GM19043 (cell line): ENCODE measurements at regions not wholly inside any gene's neighbourhood (a gene's known extent, or its start where the extent isn't known, plus 50 kb on each side); places are given as distances from the start of the nearest gene placed in this dataset.

Experiments used
- ATAC-seq: cut with Tn5 transposase; IDR thresholded peaks from one replicate; pipeline ENCODE4 v1.9.1; 2021; ENCODE audit warnings: low read depth; ENCODE audit not compliant: unreplicated experiment

- no peak for ATAC-seq
These were observed 96.9 kb upstream of the TBX3 start for GRCh38 chr12:114780746-114781399.

DNA sequence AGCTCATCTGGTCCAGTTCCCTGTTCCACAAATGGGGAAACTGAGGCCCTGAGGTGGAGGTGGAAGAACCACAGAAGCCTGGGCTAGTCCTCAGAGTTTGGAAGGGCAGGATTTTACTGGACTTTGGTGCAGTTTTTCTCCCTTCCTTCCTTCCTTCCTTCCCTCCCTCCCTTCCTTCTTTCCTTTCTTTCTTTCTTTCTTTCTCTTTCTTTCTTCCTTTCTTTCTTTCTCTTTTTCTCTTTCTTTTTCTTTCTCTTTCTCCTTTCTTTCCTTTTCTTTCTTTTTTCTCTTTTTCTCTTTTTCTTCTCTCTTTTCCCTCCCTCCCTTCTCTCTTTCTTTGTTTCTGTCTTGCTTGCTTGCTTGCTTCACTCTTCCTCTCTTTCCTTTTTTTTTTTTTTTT is 95.7 kb upstream of the TBX3 start:
- ATAC-seq = no peak

DNA sequence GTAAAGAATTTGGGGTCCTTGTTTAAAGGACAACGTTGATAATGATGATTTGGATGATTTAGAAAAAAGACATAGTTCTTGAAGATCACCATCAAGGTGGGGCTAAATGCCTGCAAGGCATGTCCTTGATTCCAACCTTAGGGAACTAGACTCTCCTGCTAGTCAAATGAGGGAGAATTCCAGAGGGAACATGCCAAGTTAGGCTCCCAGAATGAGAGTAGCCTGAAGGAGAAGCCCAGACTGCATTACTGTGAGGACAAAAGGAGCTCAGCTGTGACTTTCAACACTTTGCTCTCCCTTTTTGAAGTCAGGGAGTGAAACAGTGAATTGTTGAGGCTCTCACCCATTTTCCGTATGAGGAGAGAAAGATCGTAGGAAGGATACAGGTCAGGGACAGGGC is 95.2 kb upstream of the TBX3 start:
- no peak for ATAC-seq

DNA sequence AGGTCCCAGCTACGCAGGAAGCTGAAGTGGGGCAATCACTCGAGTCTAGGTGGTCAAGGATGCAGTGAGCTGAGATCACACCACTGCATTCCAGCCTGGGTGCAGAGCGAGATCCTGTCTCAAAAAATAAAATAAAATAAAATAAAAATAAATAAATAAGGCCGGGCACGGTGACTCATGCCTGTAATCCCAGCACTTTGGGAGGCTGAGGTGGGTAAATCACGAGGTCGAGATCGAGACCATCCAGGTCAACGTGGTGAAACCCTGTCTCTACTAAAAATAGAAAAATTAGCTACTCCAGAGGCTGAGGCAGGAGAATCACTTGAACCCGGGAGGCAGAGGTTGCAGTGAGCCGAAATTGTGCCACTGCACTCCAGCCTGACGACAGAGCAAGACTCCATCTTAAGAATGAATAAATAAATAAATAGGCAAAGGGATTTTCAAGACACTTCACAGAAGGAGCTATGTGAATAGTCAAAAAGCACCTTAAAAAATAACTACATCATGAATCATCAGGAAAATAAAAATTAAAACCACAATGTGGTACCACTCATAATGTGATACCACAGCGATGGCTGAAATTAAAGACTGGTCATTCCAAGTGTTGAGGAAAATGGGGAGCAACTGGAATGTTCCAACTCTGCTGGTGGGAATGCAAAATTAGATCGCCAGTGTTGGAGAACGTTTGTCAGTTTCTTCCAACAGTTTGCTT is 92.9 kb upstream of the TBX3 start:
- ATAC-seq = no peak

DNA sequence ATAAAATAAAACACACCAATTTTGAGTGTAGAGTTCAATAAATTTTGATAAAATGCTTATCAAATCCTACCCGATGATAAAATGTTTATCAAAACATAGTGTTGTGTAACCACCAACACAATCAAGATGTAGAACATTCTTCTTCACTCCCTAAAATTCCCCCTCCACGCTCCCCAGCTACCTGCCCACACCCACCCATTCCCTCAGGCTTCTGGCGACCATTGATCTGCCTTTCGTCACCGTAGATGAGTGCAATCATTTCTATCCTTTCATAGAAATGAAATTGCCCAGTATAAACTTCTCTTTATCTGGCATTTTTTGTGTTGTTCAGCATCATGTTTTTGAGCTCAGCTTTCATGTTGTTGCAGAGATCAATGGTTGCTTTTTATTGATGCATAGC is 90.7 kb upstream of the TBX3 start:
- no peak for ATAC-seq

- ATAC-seq = no peak
These were observed 90.2 kb upstream of the TBX3 start for GRCh38 chr12:114774197-114774596.

- no peak for ATAC-seq
These were observed 86.3 kb upstream of the TBX3 start for GRCh38 chr12:114770323-114770722.

DNA sequence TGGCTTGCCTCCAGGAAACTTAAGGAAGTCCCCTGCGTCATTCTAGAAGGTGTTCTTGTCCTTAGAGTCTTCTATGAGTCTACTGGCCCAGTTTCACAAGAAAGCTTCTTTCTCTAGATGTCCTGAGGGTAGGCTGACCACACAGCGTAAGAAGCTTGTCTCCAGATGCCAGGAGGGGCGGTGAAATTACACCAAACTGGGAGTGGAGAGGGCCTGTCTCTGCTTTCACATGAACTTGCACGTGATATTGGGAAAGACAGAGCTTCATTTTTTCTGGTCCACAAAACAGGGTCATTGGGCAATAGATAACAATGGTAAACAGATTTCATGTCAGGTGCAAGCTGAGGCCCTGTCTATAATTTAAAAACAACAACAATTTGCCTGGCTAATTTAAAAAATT is 85.7 kb upstream of the TBX3 start:
- ATAC-seq = no peak

DNA sequence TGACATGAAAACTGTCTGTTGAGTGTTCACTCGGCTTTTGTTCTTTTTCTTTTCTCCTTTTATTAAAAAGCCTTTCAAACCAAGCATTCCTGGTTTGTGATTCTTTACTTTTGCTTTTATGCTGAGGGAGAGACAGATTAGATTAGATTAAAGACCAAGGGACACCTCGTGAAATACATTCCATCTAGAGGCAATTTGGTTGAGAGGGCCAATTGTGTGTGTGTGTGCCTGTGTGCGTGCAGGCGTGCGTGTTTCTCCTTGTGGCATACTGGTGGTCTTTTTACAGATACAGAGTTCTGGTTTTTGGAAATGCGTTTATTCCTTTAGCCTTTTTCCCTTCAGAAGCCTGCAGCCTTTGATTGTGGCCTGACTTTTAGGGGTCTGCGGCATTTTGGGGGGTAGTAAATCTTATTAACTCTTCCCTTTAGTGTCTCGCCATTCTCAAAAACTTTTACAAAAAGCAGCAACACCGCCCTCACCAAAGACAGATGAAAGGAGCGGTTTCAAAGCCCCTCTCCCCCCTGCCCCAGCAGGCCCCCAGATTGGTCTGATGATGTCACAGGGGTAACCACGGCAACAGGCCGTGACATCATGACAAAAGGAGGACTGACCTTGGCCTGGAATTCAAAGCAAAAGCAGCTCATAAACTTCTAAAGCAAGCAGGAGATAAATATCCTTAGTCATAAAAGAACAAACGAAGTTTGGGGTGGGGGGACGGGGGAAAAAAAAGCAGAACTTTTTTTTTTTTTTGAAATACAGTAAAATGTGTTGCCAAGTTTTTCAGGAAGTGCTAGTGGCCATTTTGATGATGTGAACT is 84.1 kb upstream of the TBX3 start:
- ATAC-seq = no peak

DNA sequence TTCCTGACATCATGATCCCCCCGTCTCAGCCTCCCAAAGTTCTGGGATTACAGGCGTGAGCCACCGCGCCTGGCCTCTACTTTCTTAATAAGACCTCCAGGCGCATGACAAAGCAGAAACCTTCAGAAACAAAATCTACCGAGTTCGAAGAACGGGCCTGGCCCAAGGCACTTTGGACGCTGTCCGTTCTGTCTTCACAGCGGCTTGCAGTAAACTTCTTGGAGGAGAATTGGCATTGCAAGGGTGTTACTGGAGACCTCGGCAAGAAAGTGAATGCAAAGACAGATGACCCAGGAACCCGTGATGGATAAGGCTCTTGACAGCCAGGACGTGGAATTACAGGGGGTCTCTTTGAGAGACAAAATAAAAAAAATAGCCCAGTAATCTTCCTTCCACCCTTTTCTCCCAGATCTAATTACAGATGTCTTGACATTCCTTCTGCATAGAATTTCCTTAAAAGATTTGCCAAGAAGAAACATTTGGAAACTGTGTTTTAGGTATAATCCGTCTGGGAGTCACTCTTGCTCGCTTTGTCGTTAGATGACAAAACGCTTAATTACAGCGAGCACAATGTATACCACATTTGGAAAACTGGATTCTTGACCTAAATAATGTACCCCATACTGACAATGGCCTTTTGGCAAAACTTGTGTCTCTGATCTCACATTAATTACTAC is 83.2 kb upstream of the TBX3 start:
- ATAC-seq = no peak

GRCh38 chr12:114765960-114766691 is 82.2 kb upstream of the TBX3 start:
- ATAC-seq = no peak

GRCh38 chr12:114764510-114764909 is 80.5 kb upstream of the TBX3 start:
- ATAC-seq = no peak

DNA sequence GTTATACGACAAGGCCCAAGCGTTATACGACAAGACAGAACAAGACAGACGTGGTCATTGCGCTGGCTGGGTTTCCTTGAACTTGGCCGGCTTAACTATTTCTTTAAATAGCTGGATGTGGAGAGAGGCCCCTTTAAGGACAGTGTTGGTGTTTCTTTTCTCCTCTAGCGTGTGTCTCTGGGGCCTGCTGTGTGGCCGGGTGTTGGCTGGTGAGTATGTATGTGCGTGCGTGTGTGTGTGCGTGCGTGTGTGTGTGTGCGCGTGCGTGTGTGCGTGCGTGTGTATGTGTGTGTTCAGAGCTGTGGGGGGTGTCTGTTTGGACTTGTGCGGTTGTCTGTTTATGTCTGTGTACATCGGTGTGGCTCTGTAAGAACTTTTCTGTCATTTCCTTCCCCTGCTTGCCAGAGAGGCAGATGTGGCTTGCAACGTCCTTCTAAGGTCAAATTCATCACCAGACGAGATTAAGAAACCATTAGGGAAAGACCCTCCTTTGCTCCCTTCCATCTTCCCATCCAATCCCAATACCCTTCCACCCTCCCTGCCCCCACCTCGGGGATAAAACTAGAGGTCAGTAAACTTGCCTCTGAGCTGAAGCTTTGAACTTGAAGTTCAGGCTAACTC is 78.6 kb upstream of the TBX3 start:
- ATAC-seq = no peak

DNA sequence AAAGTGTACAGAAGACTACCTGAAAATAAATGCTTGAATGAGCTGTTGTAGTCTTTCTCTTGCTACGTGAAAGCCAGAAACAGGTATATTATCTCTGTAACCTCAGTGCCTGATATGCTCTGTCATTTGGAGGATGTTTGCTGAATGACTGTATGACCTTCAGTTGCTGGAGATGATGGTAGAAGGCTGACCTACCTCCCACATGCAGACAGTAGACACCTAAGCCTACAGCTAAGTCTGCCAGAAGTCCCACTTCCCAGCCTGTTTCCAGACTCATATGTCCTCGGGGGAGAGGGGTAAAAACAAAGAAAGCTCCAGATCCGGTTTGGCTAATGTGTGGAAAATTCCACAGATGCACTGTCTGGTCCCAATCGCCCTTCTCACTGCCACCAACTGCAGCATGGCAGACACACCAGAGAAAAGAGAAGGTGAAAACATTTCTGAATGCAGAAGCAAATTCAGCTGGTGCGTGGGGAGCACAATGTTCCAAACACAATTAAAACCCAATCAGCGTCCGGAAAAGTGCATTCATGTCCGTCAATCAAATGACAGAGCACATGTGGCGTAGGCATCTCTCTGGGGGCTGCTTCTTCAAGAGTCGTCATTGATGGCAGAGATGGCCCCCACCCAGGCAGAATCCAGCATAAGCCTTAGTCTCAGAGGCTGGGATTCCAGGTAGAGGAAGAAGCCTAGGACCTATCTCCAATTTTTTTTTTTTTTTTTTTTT is 76.3 kb upstream of the TBX3 start:
- no peak for ATAC-seq

DNA sequence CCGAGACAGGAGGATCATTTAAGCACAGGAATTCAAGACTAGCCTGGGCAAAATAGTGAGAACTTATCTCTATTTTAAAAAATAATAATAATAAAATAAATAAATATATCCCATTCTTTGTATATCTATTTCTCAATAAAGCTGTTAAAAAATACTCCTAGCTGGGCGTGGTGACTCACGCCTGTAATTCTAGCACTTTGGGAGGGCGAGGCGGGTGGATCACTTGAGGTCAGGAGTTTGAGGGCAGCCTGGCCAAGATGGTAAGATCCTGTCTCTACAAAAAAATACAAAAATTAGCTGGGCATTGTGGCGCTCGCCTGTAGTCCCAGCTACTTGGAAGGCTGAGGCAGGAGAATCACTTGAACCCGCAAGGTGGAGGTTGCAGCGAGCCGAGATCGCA is 75.7 kb upstream of the TBX3 start:
- ATAC-seq = no peak

GRCh38 chr12:114757684-114758325 is 73.8 kb upstream of the TBX3 start:
- ATAC-seq = no peak

GRCh38 chr12:114752217-114752616 is 68.2 kb upstream of the TBX3 start:
- ATAC-seq = no peak

GRCh38 chr12:114751712-114752111 is 67.7 kb upstream of the TBX3 start:
- ATAC-seq = no peak

DNA sequence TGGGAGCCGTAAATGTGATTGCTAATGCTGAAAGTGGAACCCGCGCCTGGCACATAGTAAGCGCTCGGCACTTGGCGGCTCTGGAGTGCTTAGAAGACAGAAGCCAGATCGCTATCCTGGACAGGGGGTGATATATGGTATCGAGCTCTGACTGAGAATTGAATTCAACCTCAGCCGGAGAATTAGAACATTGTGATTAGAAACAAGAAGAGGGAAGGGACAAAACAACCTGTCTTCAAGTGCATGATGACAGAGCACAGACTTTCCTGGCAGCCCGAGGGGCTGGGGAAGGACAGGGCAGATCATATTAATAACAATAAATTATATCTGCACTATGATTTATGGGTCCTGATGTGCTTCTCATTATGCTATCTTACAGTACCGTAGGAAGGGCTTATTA is 66.9 kb upstream of the TBX3 start:
- no peak for ATAC-seq
